ENCODE measurements at regions not wholly inside any gene's neighbourhood (a gene's known extent, or its start where the extent isn't known, plus 50 kb on each side); places are given as distances from the start of the nearest gene placed in this dataset.

DNA sequence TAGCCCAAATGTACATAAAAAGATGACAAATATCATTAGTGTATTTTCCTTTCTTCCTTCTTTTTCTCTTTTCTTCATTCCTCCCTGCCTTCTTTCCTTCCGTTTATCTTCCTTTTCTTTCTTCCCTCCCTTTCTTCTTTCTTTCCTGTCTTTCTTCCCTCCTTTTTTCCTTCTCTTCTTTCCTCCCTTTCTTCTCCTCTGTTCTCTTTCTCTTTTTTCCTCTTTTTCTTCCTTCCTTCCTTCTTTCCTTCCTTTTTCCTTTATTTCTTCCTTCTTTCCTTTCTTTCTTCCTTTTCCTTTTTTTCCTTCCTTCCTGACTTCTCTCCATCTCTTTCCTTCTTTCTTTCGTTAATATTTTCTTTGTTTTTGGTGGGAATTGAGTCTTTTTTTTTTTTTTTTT lies 256.9 kb upstream of the CNTNAP5 start:
- no peak for DNase-seq (ENCODE audit: low read depth)
- TF ChIP-seq, protein P1, sequence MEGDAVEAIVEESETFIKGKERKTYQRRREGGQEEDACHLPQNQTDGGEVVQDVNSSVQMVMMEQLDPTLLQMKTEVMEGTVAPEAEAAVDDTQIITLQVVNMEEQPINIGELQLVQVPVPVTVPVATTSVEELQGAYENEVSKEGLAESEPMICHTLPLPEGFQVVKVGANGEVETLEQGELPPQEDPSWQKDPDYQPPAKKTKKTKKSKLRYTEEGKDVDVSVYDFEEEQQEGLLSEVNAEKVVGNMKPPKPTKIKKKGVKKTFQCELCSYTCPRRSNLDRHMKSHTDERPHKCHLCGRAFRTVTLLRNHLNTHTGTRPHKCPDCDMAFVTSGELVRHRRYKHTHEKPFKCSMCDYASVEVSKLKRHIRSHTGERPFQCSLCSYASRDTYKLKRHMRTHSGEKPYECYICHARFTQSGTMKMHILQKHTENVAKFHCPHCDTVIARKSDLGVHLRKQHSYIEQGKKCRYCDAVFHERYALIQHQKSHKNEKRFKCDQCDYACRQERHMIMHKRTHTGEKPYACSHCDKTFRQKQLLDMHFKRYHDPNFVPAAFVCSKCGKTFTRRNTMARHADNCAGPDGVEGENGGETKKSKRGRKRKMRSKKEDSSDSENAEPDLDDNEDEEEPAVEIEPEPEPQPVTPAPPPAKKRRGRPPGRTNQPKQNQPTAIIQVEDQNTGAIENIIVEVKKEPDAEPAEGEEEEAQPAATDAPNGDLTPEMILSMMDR (conservative IDR thresholded peaks at IDR 0.05; ENCODE audit: low read length), result no peak

GRCh38 chr2:123769001-123769400 lies 256.1 kb upstream of the CNTNAP5 start:
- no peak for DNase-seq (ENCODE audit: low read depth)
- TF ChIP-seq, protein P1 (conservative IDR thresholded peaks at IDR 0.05; ENCODE audit: low read length), result no peak
- H3K4me3 ChIP-seq (ENCODE audit: low read length), result no peak overlapping the region

More for the DNA sequence above, 256.9 kb upstream of the CNTNAP5 start:
- no peak overlapping the region for H3K4me3 ChIP-seq (ENCODE audit: low read length)

DNA sequence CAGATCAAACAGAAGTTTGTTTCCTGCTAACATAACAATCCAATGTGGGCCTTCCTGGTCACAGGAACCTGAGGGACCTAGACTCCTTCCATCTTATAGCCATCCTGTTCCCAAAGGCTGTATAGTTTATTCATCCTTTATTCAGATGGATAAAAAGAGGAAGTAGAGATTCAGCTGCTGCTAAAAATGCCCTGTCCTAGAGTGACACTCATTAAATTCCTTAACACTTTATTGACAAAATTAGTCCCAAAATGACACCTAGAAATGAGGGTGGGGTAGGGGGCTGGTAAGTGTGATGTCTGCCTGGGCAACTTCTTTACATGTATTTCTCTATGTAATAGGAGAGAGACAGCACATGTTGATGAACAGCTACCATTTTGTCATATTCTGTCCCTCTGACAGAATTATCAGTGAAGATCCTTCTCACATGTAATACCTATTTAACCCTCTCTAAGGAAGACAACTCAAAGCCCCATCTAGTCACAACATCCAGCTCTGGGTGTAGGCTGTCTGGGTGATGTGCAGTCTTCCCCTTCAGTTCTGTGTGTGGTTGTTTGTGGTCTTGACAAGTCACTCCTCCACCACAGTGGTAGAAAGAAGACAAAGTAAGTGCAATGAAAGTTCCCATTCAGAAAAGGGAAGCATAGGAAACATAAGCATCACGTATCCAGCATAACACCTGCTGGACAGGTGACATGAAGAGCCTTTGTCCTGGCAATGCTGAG lies 253.9 kb upstream of the CNTNAP5 start:
- TF ChIP-seq, protein P1 (conservative IDR thresholded peaks at IDR 0.05; ENCODE audit: low read length), result no peak
- DNase-seq (ENCODE audit: low read depth), result no peak
- H3K4me3 ChIP-seq (ENCODE audit: low read length), result no peak overlapping the region

DNA sequence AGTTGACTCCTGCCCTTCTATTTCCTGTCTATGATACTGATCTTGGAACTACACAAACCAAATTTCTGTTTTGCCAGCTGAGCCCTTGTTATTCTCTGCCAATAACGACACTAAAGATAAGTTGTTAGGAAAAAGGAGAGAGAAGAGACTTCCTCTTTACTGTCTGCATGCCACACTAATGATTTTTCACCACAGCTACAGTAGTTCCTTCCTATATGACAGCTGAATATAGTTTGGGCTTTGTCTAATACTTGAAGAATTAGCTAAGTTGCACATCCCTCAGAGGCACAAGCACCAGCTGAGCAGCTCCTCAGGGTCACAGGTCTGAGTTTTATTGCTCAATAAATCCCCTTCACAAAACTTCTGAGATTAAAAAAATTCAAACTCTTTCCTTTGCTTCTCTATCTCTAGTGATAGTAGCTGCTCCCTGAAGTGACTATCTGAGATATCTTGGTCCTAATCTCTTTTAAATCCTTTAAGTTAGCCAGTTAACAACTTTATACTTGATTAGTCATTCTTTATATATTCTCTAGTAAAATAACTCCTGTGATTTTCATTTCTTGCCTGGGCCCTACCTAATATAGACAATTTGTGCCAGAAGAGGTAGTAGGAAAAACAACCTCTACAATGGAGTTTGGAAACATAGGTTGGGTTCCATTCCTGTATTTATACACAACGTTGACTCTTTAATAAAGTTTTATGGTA lies 253.0 kb upstream of the CNTNAP5 start:
- TF ChIP-seq, protein P1 (conservative IDR thresholded peaks at IDR 0.05; ENCODE audit: low read length), result no peak
- no peak for DNase-seq (ENCODE audit: low read depth)

GRCh38 chr2:123777116-123777515 lies 248.0 kb upstream of the CNTNAP5 start:
- DNase-seq (ENCODE audit: low read depth), result no peak
- H3K4me3 ChIP-seq (ENCODE audit: low read length), result no peak overlapping the region
- TF ChIP-seq, protein P1 (conservative IDR thresholded peaks at IDR 0.05; ENCODE audit: low read length), result no peak

More for the DNA sequence above, 253.0 kb upstream of the CNTNAP5 start:
- H3K4me3 ChIP-seq (ENCODE audit: low read length), result no peak overlapping the region

DNA sequence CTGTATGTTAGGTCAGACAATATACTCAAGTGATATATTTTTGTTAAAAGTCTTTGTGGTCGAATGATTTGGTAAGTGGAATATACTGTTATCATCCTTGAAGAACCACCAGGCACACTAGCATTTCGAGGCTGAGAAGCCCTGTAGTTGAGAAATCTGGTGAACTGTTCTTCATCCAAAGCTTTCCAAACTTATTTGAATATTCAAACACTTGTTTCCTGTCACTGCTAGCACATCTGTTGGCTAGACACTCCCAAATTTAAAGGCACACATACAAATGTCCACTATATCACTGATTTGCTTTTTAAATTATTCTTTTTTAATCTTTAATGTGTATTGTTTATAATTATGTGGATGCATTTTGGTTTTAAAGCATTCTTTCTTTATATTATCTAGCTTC lies 241.9 kb upstream of the CNTNAP5 start:
- H3K4me3 ChIP-seq (ENCODE audit: low read length), result no peak overlapping the region
- no peak for DNase-seq (ENCODE audit: low read depth)
- TF ChIP-seq, protein P1 (conservative IDR thresholded peaks at IDR 0.05; ENCODE audit: low read length), result no peak

DNA sequence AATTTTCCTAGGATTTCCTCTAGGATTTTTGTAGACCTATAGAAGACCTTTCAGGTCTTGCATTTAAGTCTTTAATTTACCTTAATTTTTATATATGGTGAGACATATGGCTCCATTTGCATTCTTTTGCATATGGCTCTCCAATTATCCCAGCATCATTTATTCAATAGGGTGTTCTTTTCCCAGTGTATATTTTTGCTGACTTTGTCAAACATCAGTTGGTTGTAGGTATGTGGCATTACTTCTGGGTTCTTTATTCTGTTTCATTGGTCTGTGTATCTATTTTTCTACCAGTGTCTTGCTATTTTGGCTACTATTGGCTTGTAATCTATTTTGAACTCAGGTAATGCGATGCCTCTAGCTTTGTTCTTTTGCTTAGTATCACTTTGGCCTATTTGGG lies 239.8 kb upstream of the CNTNAP5 start:
- TF ChIP-seq, protein P1 (conservative IDR thresholded peaks at IDR 0.05; ENCODE audit: low read length), result no peak
- DNase-seq (ENCODE audit: low read depth), result no peak
- H3K4me3 ChIP-seq (ENCODE audit: low read length), result no peak overlapping the region
